GM13977 (cell line): ENCODE measurements at regions not wholly inside any gene's neighbourhood (a gene's known extent, or its start where the extent isn't known, plus 50 kb on each side); places are given as distances from the start of the nearest gene placed in this dataset.
"Not testable (repeated sequence)": the region's sequence is repeated elsewhere in the genome, so short reads cannot be mapped to it uniquely, and the experiment has no call there.

Source experiments
- DNase-seq: peaks from one replicate; pipeline ENCODE4 v3.0.0; 2012; ENCODE audit warnings: low spot score
- CTCF ChIP-seq: IDR thresholded peaks from 2 replicates; pipeline ENCODE4 v1.5.1; 2012; ENCODE audit warnings: mild to moderate bottlenecking, control low read depth; ENCODE audit not compliant: insufficient read depth; ENCODE audit errors: extremely low read depth, missing control alignments
- in situ Hi-C: fragments of 300-500 bp; cut with MboI; formaldehyde crosslinking; loops from one replicate; pipeline ENCODE4 v1.12.0; 2022; ENCODE audit warnings: low sequenced_read_pairs, low pct_unique_long_range_greater_than_20kb, mixed read lengths, inconsistent platforms; ENCODE audit not compliant: unreplicated experiment

DNA sequence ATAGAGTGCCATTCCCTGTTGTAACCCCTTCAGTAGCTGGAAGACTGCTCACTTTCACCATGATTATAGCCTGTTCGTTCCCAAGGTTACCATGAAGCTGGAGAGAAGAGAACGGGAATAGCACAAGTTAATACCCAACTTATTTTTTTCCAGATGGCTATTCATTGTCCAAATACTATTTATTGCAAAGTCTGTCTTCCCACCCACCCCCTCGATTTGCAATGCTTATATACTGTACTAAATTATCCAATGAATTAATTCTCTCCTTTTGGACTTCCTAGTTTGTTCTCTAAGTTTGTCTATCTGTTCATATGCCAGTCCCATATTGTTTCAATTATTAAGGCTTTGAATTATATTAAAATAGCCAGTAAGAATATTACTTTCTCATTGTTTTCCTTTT, 231.0 kb downstream of the RAB11FIP4 start:
- TF ChIP-seq CTCF: no peak
- in situ Hi-C loops: no loop called here
- DNase-seq: no peak

DNA sequence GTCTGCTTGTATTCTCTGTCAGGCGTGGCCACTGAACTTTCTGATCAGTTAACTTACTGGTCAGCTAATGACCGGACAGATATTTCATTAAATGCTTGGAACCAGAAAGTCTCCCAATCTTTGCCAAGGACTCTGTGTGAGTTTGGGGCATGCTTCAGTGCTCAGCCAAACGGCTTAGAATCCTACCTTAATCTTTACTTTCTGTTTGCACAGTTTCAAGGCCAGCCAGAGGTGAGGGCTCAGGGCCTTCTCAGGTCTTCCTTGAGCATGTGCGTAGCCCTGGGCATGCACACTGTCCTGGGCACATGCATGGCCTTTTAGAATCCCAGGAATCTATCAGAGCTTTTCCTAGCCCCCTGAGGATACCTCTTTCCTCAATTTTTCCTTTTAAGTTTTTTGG, 230.1 kb downstream of the RAB11FIP4 start:
- no peak for DNase-seq
- in situ Hi-C loops: no loop called here
- TF ChIP-seq CTCF: no peak

DNA sequence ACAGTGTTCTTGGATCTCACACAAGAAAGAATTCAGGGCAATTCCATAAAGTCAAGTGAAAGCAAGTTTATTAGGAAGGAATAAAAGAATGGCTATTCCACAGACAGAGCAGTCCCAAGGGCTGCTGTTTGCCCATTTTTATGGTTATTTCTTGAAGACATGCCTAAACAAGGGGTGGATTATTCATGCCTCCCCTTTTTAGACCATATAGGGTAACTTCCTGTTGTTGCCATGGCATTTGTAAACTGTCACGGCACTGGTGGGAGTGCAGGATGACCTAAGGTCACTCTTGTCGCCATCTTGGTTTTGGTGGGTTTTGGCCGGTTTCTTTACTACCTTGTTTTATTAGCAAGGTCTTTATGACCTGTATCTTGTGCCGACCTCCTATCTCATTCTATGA, 219.6 kb downstream of the RAB11FIP4 start:
- in situ Hi-C loops: not testable (repeated sequence)

DNA sequence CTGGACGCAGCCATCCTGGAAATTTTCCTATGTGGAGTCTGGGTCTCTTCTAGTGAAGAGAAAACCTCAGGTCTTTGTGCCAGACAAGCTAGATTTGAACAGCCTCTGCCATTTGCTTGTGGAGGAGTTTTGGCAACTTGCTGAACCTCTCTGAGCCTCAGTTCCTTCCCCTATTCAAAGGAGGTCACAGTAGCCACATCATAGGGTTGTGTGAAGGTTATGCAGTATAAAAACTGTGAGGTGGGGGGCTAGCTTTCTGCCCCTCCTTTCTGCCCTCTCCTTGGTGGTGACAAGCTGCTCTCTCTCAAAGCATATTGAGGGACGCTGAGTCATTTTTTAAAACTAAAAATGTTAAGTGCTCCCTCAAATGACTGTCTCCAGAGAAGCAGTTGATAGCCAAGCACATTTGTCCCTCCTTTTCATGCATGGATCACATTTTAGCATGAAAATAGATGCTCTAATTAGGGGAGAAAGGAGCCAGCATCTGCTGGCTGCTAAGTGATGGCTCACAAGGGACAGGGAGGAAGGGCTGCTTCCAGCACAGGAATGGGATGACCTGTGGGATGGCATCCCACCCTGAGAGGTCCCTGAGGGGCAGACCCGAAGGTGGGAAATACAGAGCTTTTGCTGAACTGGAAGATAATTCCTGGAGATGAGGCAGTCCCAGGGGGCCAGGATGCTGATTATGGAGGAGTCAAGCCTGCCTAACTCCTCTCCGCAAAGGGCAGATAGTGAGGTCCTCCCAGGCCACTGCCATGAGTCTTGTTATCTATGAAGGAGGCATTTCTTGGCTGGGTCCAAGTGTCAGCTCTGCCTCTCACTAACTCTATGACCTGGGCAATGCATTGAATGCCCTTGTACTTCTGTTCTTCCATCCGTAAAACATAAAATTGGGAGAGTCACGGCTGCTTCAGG, 218.8 kb downstream of the RAB11FIP4 start:
- no peak for DNase-seq
- in situ Hi-C loops: no loop called here
- TF ChIP-seq CTCF: no peak

More for the DNA sequence above, 219.6 kb downstream of the RAB11FIP4 start:
- not testable (repeated sequence) for DNase-seq

GRCh38 chr17:31609331-31609730, 217.9 kb downstream of the RAB11FIP4 start:
- TF ChIP-seq CTCF: no peak

DNA sequence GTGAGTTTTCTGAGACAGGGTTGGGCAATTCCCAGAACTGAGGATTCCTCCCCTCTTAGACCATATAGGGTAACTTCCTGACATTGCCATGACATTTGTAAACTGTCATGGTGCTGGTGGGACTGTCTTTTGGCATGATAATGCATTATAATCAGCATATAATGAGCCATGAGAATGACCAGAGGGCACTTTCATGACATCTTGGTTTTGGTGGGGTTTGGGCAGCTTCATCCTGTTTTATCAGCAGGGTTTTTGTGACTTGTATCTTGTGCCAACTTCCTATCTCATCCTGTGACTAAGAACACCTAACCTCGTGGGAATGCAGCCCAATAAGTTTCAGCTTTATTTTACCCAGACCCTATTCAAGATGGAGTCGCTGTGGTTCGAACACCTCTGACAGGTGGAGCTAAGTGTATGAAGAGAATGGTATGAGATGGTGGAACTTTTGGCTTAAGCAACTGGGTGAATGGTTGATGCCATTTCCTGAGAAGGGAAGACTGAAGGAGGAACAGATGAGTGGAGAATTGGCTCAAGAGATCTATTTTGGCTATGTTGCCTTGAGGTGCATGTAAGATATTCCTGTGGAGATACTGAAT, 217.3 kb downstream of the RAB11FIP4 start:
- DNase-seq: no peak
- in situ Hi-C loops: no loop called here
- TF ChIP-seq CTCF: no peak

More at GRCh38 chr17:31609331-31609730, 217.9 kb downstream of the RAB11FIP4 start:
- in situ Hi-C loops: no loop called here
- DNase-seq: no peak

DNA sequence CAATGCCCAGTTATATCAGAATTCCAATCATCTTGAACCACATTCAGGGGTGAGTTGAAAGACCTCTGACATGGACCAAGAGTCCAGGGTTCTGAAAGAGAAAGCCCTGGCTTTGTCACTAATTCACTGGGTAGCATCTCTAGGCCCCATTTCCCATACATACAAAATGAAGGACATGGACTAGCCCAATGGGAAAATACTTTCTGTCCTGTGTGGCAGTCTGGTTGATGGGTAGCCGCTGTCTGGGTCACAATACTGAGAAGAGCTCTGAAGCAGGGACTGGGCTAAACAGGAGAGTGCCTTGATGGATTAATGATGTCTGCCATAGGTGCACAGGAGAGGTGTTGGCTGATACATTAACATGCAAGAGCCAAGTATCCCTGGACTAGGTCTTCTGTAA, 214.3 kb downstream of the RAB11FIP4 start:
- in situ Hi-C loops: no loop called here
- TF ChIP-seq CTCF: no peak
- DNase-seq: no peak
